ENCODE measurements at regions not wholly inside any gene's neighbourhood (a gene's known extent, or its start where the extent isn't known, plus 50 kb on each side); places are given as distances from the start of the nearest gene placed in this dataset.

- no peak for DNase-seq
These were observed 119.7 kb downstream of the RCN1 start for GRCh38 chr11:32210556-32210955.

GRCh38 chr11:32213223-32213622 lies 122.3 kb downstream of the RCN1 start:
- DNase-seq = no peak

GRCh38 chr11:32215157-32215556 lies 124.3 kb downstream of the RCN1 start:
- DNase-seq = no peak

GRCh38 chr11:32216749-32217148 lies 125.9 kb downstream of the RCN1 start:
- no peak for DNase-seq

GRCh38 chr11:32219320-32219719 lies 128.4 kb downstream of the RCN1 start:
- no peak for DNase-seq

GRCh38 chr11:32221476-32222032 lies 130.7 kb downstream of the RCN1 start:
- DNase-seq = no peak

GRCh38 chr11:32224580-32224979 lies 133.7 kb downstream of the RCN1 start:
- no peak for DNase-seq

GRCh38 chr11:32225571-32226285 lies 134.9 kb downstream of the RCN1 start:
- no peak for DNase-seq

- no peak for DNase-seq
These were observed 135.6 kb downstream of the RCN1 start for GRCh38 chr11:32226480-32226879.

GRCh38 chr11:32229576-32230240 lies 138.8 kb downstream of the RCN1 start:
- DNase-seq = no peak

GRCh38 chr11:32231909-32232493 lies 141.1 kb downstream of the RCN1 start:
- no peak for DNase-seq

GRCh38 chr11:32232516-32232915 lies 141.6 kb downstream of the RCN1 start:
- DNase-seq = no peak

GRCh38 chr11:32233276-32233675 lies 142.4 kb downstream of the RCN1 start:
- DNase-seq = no peak

GRCh38 chr11:32233928-32234327 lies 143.1 kb downstream of the RCN1 start:
- no peak for DNase-seq

- no peak for DNase-seq
These were observed 153.6 kb downstream of the RCN1 start for GRCh38 chr11:32244453-32244852.

GRCh38 chr11:32253706-32254105 lies 162.8 kb downstream of the RCN1 start:
- no peak for DNase-seq

GRCh38 chr11:32255841-32256240 lies 165.0 kb downstream of the RCN1 start:
- DNase-seq = no peak

- no peak for DNase-seq
These were observed 165.6 kb downstream of the RCN1 start for GRCh38 chr11:32256466-32256865.

GRCh38 chr11:32259641-32260081 lies 168.8 kb downstream of the RCN1 start:
- no peak for DNase-seq

GRCh38 chr11:32262367-32262766 lies 171.5 kb downstream of the RCN1 start:
- no peak for DNase-seq

GRCh38 chr11:32265911-32266310 lies 169.4 kb downstream of the WT1 start:
- no peak for DNase-seq

- no peak for DNase-seq
These were observed 168.7 kb downstream of the WT1 start for GRCh38 chr11:32266601-32267000.

- no peak for DNase-seq
These were observed 167.6 kb downstream of the WT1 start for GRCh38 chr11:32267679-32268187.

- no peak for DNase-seq
These were observed 161.4 kb downstream of the WT1 start for GRCh38 chr11:32273931-32274330.
